OCI-LY7 (cell line): ENCODE measurements at regions not wholly inside any gene's neighbourhood (a gene's known extent, or its start where the extent isn't known, plus 50 kb on each side); places are given as distances from the start of the nearest gene placed in this dataset.

Experiments used
- BruUV-seq: library from RNA; stranded (reverse); fragments of 400-500 nt; replicated peaks from 2 replicates; lab custom pipeline; 2021; lab: Mats Ljungman, UMichigan
- CTCF ChIA-PET: fragments of 300-600 bp; sonication (Branson Sonifier 250); formaldehyde crosslinking; loops from one replicate; lab custom pipeline; 2022; ENCODE audit warnings: antibody characterized with exemption; ENCODE audit not compliant: unreplicated experiment; lab: Charles Lee
- POLR2A ChIA-PET: fragments of 300-600 bp; sonication (Branson Sonifier 250); formaldehyde crosslinking; loops from one replicate; lab custom pipeline; 2022; ENCODE audit warnings: antibody characterized with exemption; lab: Charles Lee
- DNase-seq: peaks from one replicate; pipeline ENCODE4 v3.0.0-alpha.2; 2015; ENCODE audit warnings: low spot score
- H2AFZ ChIP-seq: fragments of 200-600 bp; sonication (generic), shearing (Covaris generic); 2 replicates; pipeline ENCODE4 v1.6.1; 2014; ENCODE audit warnings: mild to moderate bottlenecking, antibody characterized with exemption, low read length, moderate library complexity
- H3K27ac ChIP-seq: fragments of 200-600 bp; sonication (generic); 2 replicates; pipeline ENCODE4 v1.5.1; 2014; ENCODE audit warnings: mixed run types, low read depth, mild to moderate bottlenecking, moderate library complexity, low read length, inconsistent platforms; ENCODE audit not compliant: poor library complexity, severe bottlenecking
- H3K36me3 ChIP-seq: fragments of 200-600 bp; sonication (generic); 2 replicates; pipeline ENCODE4 v1.6.1; 2014; ENCODE audit warnings: mild to moderate bottlenecking, antibody characterized with exemption, low read length, moderate library complexity, mixed read lengths; ENCODE audit not compliant: insufficient read depth
- H3K4me1 ChIP-seq: fragments of 200-600 bp; sonication (generic); 2 replicates; pipeline ENCODE4 v1.5.1; 2014; ENCODE audit warnings: mild to moderate bottlenecking, low read length; ENCODE audit not compliant: insufficient read depth, poor library complexity, severe bottlenecking
- H3K4me2 ChIP-seq: fragments of 200-600 bp; sonication (generic); 2 replicates; pipeline ENCODE4 v1.6.1; 2014; ENCODE audit warnings: mild to moderate bottlenecking, low read length
- H3K4me3 ChIP-seq: fragments of 200-600 bp; sonication (generic); 2 replicates; pipeline ENCODE4 v1.5.1; 2014; ENCODE audit warnings: mild to moderate bottlenecking, low read depth, low read length; ENCODE audit not compliant: poor library complexity, severe bottlenecking
- H3K79me2 ChIP-seq: fragments of 200-600 bp; sonication (generic); 2 replicates; pipeline ENCODE4 v1.6.1; 2016; ENCODE audit warnings: low read depth, mild to moderate bottlenecking, low read length, moderate library complexity, mixed read lengths; ENCODE audit not compliant: insufficient read depth
- H3K9me2 ChIP-seq: fragments of 200-600 bp; sonication (generic); 2 replicates; pipeline ENCODE4 v1.6.1; 2016; ENCODE audit warnings: mild to moderate bottlenecking, low read length, mixed read lengths; ENCODE audit not compliant: insufficient read depth
- H3K9me3 ChIP-seq: fragments of 200-600 bp; sonication (generic); 2 replicates; pipeline ENCODE4 v1.6.1; 2014; ENCODE audit warnings: mild to moderate bottlenecking, mixed run types, low read length, mixed read lengths
- H4K20me1 ChIP-seq: fragments of 200-600 bp; sonication (generic); 2 replicates; pipeline ENCODE4 v1.6.1; 2014; ENCODE audit warnings: mild to moderate bottlenecking, antibody characterized with exemption, low read length, moderate library complexity, mixed read lengths; ENCODE audit not compliant: insufficient read depth
- CTCF ChIP-seq: fragments of 200-600 bp; sonication (generic); conservative IDR thresholded peaks from 2 replicates; pipeline ENCODE4 v1.5.1; 2014; ENCODE audit warnings: mild to moderate bottlenecking, antibody characterized with exemption, low read length, moderate library complexity, mixed read lengths
- EZH2phosphoT487 ChIP-seq: fragments of 200-600 bp; sonication (generic); IDR thresholded peaks from 2 replicates; pipeline ENCODE4 v1.6.1; 2018; ENCODE audit warnings: low read depth, borderline replicate concordance, mild to moderate bottlenecking, mixed run types, antibody characterized with exemption, low read length, moderate library complexity, mixed read lengths
- intact Hi-C: fragments of 100-400 bp; cut with micrococcal nuclease; formaldehyde crosslinking; loops from one replicate; pipeline ENCODE4 v1.10.0; 2022; ENCODE audit not compliant: unreplicated experiment

- POLR2A ChIA-PET = interaction anchor here (1.3 kb wide), 1 partner anchor 13 kb away, joined by 6 read pairs; no protein-coding TSS in a partner anchor
- CTCF ChIA-PET = no interaction called here
- intact Hi-C loops = no loop called here
- TF ChIP-seq EZH2phosphoT487 (no peak), CTCF (no peak)
- H2AFZ ChIP-seq = no peak overlapping the region
- no peaks in the 10 kb centered on the region for H3K9me3 ChIP-seq
- no peaks in the 10 kb centered on the region for H3K79me2 ChIP-seq
- no peaks in the 10 kb centered on the region for H4K20me1 ChIP-seq
- peaks cover 13% of the 10 kb centered on the region for H3K4me1 ChIP-seq
- no peak for DNase-seq
- H3K9me2 ChIP-seq = no peaks in the 10 kb centered on the region
- no TSS peak for BruUV-seq
- no peak overlapping the region for H3K4me2 ChIP-seq
- H3K27ac ChIP-seq = no peak overlapping the region
- no peaks in the 10 kb centered on the region for H3K36me3 ChIP-seq
- no peak overlapping the region for H3K4me3 ChIP-seq
Observed at GRCh38 chr14:53601409-53601808, 355.2 kb downstream of the BMP4 start.

- Histone ChIP-seq H3K9me2 (no peaks in the 10 kb centered on the region), H3K79me2 (no peaks in the 10 kb centered on the region), H3K27ac (no peak overlapping the region), H3K36me3 (no peaks in the 10 kb centered on the region), H2AFZ (no peak overlapping the region), H3K4me1 (peaks cover 9% of the 10 kb centered on the region), H3K9me3 (0 out of 2 replicates have a peak, but pooled peaks cover 10% of the 10 kb centered on the region), H3K4me3 (no peak overlapping the region), H4K20me1 (no peaks in the 10 kb centered on the region), H3K4me2 (no peak overlapping the region)
- no peak for DNase-seq
- CTCF ChIA-PET = no interaction called here
- no peak for TF ChIP-seq EZH2phosphoT487
- no TSS peak for BruUV-seq
- POLR2A ChIA-PET = interaction anchor here (0.6 to 1.0 kb wide), 2 partner anchors 15 to 84 kb away, joined by 3 to 10 read pairs; no protein-coding TSS in a partner anchor
- intact Hi-C loops = no loop called here
Observed at GRCh38 chr14:53599221-53599945, 357.2 kb downstream of the BMP4 start.

GRCh38 chr14:53596853-53597525 is 359.6 kb downstream of the BMP4 start:
- Histone ChIP-seq H4K20me1 (no peaks in the 10 kb centered on the region), H3K4me3 (no peak overlapping the region), H3K9me2 (no peaks in the 10 kb centered on the region), H3K79me2 (no peaks in the 10 kb centered on the region), H3K27ac (no peak overlapping the region), H3K4me2 (no peak overlapping the region), H3K4me1 (no peaks in the 10 kb centered on the region), H3K9me3 (0 out of 2 replicates have a peak, but pooled peaks cover 10% of the 10 kb centered on the region), H3K36me3 (no peaks in the 10 kb centered on the region), H2AFZ (no peak overlapping the region)
- TF ChIP-seq CTCF (no peak), EZH2phosphoT487 (no peak)
- no TSS peak for BruUV-seq
- no peak for DNase-seq
- intact Hi-C loops = no loop called here
- POLR2A ChIA-PET = interaction anchor here (1.0 kb wide), 1 partner anchor 16 kb away, joined by 3 read pairs; no protein-coding TSS in a partner anchor
- CTCF ChIA-PET = no interaction called here
